ENCODE measurements at regions not wholly inside any gene's neighbourhood (a gene's known extent, or its start where the extent isn't known, plus 50 kb on each side); places are given as distances from the start of the nearest gene placed in this dataset.

DNA sequence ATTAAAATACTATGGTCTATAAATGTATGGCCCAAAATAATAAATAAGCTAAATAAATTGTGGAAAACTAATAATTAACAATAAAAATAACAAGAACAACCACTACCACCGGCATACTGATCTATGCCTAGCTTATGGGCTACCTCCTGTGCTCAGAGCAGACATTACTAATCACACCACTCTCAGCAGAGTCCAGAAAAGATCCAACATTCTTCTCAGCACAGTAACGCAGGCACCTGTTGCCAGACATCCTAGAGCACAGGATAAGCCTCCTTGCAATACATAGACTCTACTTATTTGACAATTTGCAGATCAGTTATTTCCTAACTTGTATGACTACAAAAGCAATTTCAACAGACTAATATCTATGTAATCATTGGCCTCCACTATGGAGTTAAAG, 137.1 kb upstream of the NEBL start:
- no peak overlapping the region for H3K4me3 ChIP-seq
- ATAC-seq (no peak), FAIRE-seq (no peak), DNase-seq (ENCODE audit: low read depth, low spot score) (no peak)
- intact Hi-C loops (cut with micrococcal nuclease; ENCODE audit: unreplicated experiment): no loop called here
- CTCF ChIA-PET: no interaction called here
- H3K9me3 ChIP-seq (replicated peaks; ENCODE audit: control insufficient read depth, insufficient read depth, low read length): no peaks in the 10 kb centered on the region; the same call in 2 of the 3 replicates
- no peaks in the 10 kb centered on the region for H3K27me3 ChIP-seq (replicated peaks in 1 of 2; ENCODE audit: control insufficient read depth in 2 of 2, insufficient read depth in 2 of 2, low read length in 1 of 2)
- BruUV-seq (replicated peaks): no TSS peak
- 50% methylated on average over 2 of the region's 2 CpGs for WGBS (ENCODE audit: insufficient coverage, insufficient replicate concordance, low lambda C conversion rate, missing lambda C conversion rate)
- no peak overlapping the region for H3K27ac ChIP-seq (ENCODE audit: control insufficient read depth, insufficient read depth)
- TF ChIP-seq EP300 (IDR thresholded peaks at IDR 0.05; ENCODE audit: borderline replicate concordance in 1 of 2, control insufficient read depth in 1 of 2, low read depth in 2 of 2, low read length in 2 of 2) (no peak), ZBED1 (IDR thresholded peaks at IDR 0.05; ENCODE audit: borderline replicate concordance) (no peak), SIX5 (IDR thresholded peaks at IDR 0.05; ENCODE audit: low read depth, low read length, severe bottlenecking) (no peak), YBX1 (IDR thresholded peaks at IDR 0.05) (no peak), RAD51 (IDR thresholded peaks at IDR 0.05) (no peak), CHD2 (IDR thresholded peaks at IDR 0.05; ENCODE audit: borderline replicate concordance, low read depth, low read length) (no peak), MTA2 (IDR thresholded peaks at IDR 0.05; ENCODE audit: low read depth) (no peak), FOXM1 (IDR thresholded peaks at IDR 0.05; ENCODE audit: low read depth, low read length) (no peak)
- no peak overlapping the region for H3K4me2 ChIP-seq (ENCODE audit: control insufficient read depth, insufficient read depth)
- RAD21 ChIA-PET (ENCODE audit: unreplicated experiment): no interaction called here
- H3K4me1 ChIP-seq (ENCODE audit: control insufficient read depth, insufficient read depth, low read length): no peaks in the 10 kb centered on the region
- no peaks in the 10 kb centered on the region for H3K36me3 ChIP-seq (ENCODE audit: control insufficient read depth in 2 of 2, insufficient read depth in 2 of 2, low read length in 1 of 2)
- no peaks in the 10 kb centered on the region for H3K79me2 ChIP-seq (ENCODE audit: control insufficient read depth, insufficient read depth, low read length)
- H4K20me1 ChIP-seq (ENCODE audit: control insufficient read depth, insufficient read depth): no peaks in the 10 kb centered on the region
- SMC1A ChIA-PET (ENCODE audit: uncharacterized antibody, unreplicated experiment): no interaction called here
- no peak overlapping the region for H2AFZ ChIP-seq (ENCODE audit: control insufficient read depth, low read depth, low read length)
- POLR2A ChIA-PET: no interaction called here
- H3K9ac ChIP-seq (ENCODE audit: control insufficient read depth, insufficient read depth, low read length): no peak overlapping the region
- in situ Hi-C loops (cut with MboI): no loop called here

DNA sequence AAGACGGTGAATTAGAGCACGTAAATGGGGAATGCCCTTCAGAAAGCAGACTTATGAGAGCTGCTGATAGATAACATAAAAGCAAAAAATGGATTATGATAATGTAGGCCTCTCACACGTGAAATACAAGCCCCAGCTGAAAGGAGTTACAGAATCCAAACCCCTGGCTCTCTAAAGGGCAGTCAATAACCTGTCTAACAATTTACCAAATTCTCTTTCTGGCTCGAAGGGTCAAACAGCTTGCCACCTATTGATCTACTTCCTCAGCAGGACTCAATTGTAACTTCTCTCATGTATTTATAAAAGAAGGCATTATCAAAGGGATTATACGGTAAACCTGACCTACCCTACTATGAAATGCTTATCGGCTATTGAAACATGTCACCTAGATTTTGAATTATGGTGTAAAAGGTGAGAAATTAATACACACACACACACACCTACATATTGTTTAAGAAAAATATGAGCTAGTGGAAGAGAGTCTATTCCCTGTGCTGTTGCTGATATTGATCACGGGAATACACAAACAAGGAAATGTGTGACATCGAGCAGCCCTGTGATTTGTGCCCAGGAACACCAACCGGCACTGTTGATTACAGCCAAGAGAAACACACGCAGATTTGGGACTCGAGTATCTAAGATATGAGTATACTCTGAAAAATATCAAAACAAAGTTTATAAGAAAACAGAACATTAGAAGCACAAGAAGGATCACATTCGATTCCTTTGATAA, 135.6 kb upstream of the NEBL start:
- intact Hi-C loops (cut with micrococcal nuclease; ENCODE audit: unreplicated experiment): no loop called here
- WGBS (ENCODE audit: insufficient coverage, insufficient replicate concordance, low lambda C conversion rate, missing lambda C conversion rate): 37% methylated on average over 12 of the region's 12 CpGs
- ATAC-seq: no peak
- TF ChIP-seq ZBED1 (IDR thresholded peaks at IDR 0.05; ENCODE audit: borderline replicate concordance): no peak
- TF ChIP-seq SPI1 (IDR thresholded peaks at IDR 0.05; ENCODE audit: borderline replicate concordance, insufficient read depth, low read depth, low read length): no peak
- TF ChIP-seq HDAC2 (IDR thresholded peaks at IDR 0.05): no peak
- no peak for TF ChIP-seq STAT3 (IDR thresholded peaks at IDR 0.05; ENCODE audit: low read depth, low read length)
- TF ChIP-seq, protein P1, sequence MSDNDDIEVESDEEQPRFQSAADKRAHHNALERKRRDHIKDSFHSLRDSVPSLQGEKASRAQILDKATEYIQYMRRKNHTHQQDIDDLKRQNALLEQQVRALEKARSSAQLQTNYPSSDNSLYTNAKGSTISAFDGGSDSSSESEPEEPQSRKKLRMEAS (IDR thresholded peaks at IDR 0.05; ENCODE audit: low read depth, low read length): no peak
- TF ChIP-seq PAX5 (IDR thresholded peaks at IDR 0.05; ENCODE audit: borderline replicate concordance, low read depth, low read length): no peak
- TF ChIP-seq KLF5 (IDR thresholded peaks at IDR 0.05; ENCODE audit: partially characterized antibody): no peak
- TF ChIP-seq, protein P2, sequence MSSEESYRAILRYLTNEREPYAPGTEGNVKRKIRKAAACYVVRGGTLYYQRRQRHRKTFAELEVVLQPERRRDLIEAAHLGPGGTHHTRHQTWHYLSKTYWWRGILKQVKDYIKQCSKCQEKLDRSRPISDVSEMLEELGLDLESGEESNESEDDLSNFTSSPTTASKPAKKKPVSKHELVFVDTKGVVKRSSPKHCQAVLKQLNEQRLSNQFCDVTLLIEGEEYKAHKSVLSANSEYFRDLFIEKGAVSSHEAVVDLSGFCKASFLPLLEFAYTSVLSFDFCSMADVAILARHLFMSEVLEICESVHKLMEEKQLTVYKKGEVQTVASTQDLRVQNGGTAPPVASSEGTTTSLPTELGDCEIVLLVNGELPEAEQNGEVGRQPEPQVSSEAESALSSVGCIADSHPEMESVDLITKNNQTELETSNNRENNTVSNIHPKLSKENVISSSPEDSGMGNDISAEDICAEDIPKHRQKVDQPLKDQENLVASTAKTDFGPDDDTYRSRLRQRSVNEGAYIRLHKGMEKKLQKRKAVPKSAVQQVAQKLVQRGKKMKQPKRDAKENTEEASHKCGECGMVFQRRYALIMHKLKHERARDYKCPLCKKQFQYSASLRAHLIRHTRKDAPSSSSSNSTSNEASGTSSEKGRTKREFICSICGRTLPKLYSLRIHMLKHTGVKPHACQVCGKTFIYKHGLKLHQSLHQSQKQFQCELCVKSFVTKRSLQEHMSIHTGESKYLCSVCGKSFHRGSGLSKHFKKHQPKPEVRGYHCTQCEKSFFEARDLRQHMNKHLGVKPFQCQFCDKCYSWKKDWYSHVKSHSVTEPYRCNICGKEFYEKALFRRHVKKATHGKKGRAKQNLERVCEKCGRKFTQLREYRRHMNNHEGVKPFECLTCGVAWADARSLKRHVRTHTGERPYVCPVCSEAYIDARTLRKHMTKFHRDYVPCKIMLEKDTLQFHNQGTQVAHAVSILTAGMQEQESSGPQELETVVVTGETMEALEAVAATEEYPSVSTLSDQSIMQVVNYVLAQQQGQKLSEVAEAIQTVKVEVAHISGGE (CRISPR knock-in tag; IDR thresholded peaks at IDR 0.05): no peak
- TF ChIP-seq ZNF24 (IDR thresholded peaks at IDR 0.05): no peak

More for the DNA sequence above, 135.6 kb upstream of the NEBL start:
- Histone ChIP-seq H4K20me1 (ENCODE audit: control insufficient read depth, insufficient read depth) (no peaks in the 10 kb centered on the region), H3K27me3 (replicated peaks in 1 of 2; ENCODE audit: control insufficient read depth in 2 of 2, insufficient read depth in 2 of 2, low read length in 1 of 2) (no peaks in the 10 kb centered on the region), H3K9ac (ENCODE audit: control insufficient read depth, insufficient read depth, low read length) (no peak overlapping the region), H3K4me1 (ENCODE audit: control insufficient read depth, insufficient read depth, low read length) (no peaks in the 10 kb centered on the region), H3K27ac (ENCODE audit: control insufficient read depth, insufficient read depth) (no peak overlapping the region), H2AFZ (ENCODE audit: control insufficient read depth, low read depth, low read length) (no peak overlapping the region), H3K36me3 (ENCODE audit: control insufficient read depth in 2 of 2, insufficient read depth in 2 of 2, low read length in 1 of 2) (no peaks in the 10 kb centered on the region), H3K4me2 (ENCODE audit: control insufficient read depth, insufficient read depth) (no peak overlapping the region), H3K4me3 (no peak overlapping the region), H3K9me3 (replicated peaks; ENCODE audit: control insufficient read depth, insufficient read depth, low read length) (no peaks in the 10 kb centered on the region; the same call in 2 of the 3 replicates), H3K79me2 (ENCODE audit: control insufficient read depth, insufficient read depth, low read length) (no peaks in the 10 kb centered on the region)
- in situ Hi-C loops (cut with MboI): no loop called here
- BruUV-seq (replicated peaks): no TSS peak
- DNase-seq (ENCODE audit: low read depth, low spot score) (no peak), FAIRE-seq (no peak)
- SMC1A ChIA-PET (ENCODE audit: uncharacterized antibody, unreplicated experiment): interaction anchor here (1.0 kb wide), 1 partner anchor 173 kb away, joined by 3 read pairs; no protein-coding TSS in a partner anchor
- POLR2A ChIA-PET: no interaction called here
- CTCF ChIA-PET: interaction anchor here (0.5 kb wide), 1 partner anchor 456 kb away, joined by 3 read pairs; no protein-coding TSS in a partner anchor
- RAD21 ChIA-PET (ENCODE audit: unreplicated experiment): no interaction called here
